ENCODE measurements at regions not wholly inside any gene's neighbourhood (a gene's known extent, or its start where the extent isn't known, plus 50 kb on each side); places are given as distances from the start of the nearest gene placed in this dataset.

GRCh38 chr10:30793093-30793492 is 163.5 kb upstream of the LYZL2 start:
- no peak for DNase-seq (ENCODE audit: low spot score)

GRCh38 chr10:30792025-30792424 is 162.5 kb upstream of the LYZL2 start:
- no peak for DNase-seq (ENCODE audit: low spot score)

- no peak for DNase-seq (ENCODE audit: low spot score)
These were observed 161.7 kb upstream of the LYZL2 start for GRCh38 chr10:30791197-30791611.

GRCh38 chr10:30789806-30790205 is 160.3 kb upstream of the LYZL2 start:
- DNase-seq (ENCODE audit: low spot score): no peak

GRCh38 chr10:30788307-30788706 is 158.8 kb upstream of the LYZL2 start:
- no peak for DNase-seq (ENCODE audit: low spot score)

- no peak for DNase-seq (ENCODE audit: low spot score)
These were observed 157.4 kb upstream of the LYZL2 start for GRCh38 chr10:30786906-30787305.

- no peak for DNase-seq (ENCODE audit: low spot score)
These were observed 156.6 kb upstream of the LYZL2 start for GRCh38 chr10:30786131-30786530.

GRCh38 chr10:30784897-30785605 is 155.5 kb upstream of the LYZL2 start:
- DNase-seq (ENCODE audit: low spot score): no peak

- no peak for DNase-seq (ENCODE audit: low spot score)
These were observed 155.0 kb upstream of the LYZL2 start for GRCh38 chr10:30784524-30784896.

- peak; percentile 42 for DNase-seq (ENCODE audit: low spot score)
These were observed 154.5 kb upstream of the LYZL2 start for GRCh38 chr10:30783939-30784501.

- no peak for DNase-seq (ENCODE audit: low spot score)
These were observed 153.2 kb upstream of the LYZL2 start for GRCh38 chr10:30782537-30783461.

- no peak for DNase-seq (ENCODE audit: low spot score)
These were observed 152.6 kb upstream of the LYZL2 start for GRCh38 chr10:30782157-30782536.

- no peak for DNase-seq (ENCODE audit: low spot score)
These were observed 152.1 kb upstream of the LYZL2 start for GRCh38 chr10:30781670-30782121.

GRCh38 chr10:30778769-30779168 is 149.2 kb upstream of the LYZL2 start:
- DNase-seq (ENCODE audit: low spot score): no peak

GRCh38 chr10:30775779-30776591 is 146.4 kb upstream of the LYZL2 start:
- DNase-seq (ENCODE audit: low spot score): no peak

GRCh38 chr10:30774261-30774660 is 144.7 kb upstream of the LYZL2 start:
- DNase-seq (ENCODE audit: low spot score): no peak

- no peak for DNase-seq (ENCODE audit: low spot score)
These were observed 143.9 kb upstream of the LYZL2 start for GRCh38 chr10:30773501-30773900.

GRCh38 chr10:30770816-30771215 is 141.3 kb upstream of the LYZL2 start:
- no peak for DNase-seq (ENCODE audit: low spot score)

- DNase-seq (ENCODE audit: low spot score): no peak
These were observed 140.7 kb upstream of the LYZL2 start for GRCh38 chr10:30770229-30770628.

GRCh38 chr10:30769361-30769760 is 139.8 kb upstream of the LYZL2 start:
- no peak for DNase-seq (ENCODE audit: low spot score)

- no peak for DNase-seq (ENCODE audit: low spot score)
These were observed 136.1 kb upstream of the LYZL2 start for GRCh38 chr10:30765616-30766015.

GRCh38 chr10:30765022-30765615 is 135.6 kb upstream of the LYZL2 start:
- DNase-seq (ENCODE audit: low spot score): no peak
